ENCODE measurements at regions not wholly inside any gene's neighbourhood (a gene's known extent, or its start where the extent isn't known, plus 50 kb on each side); places are given as distances from the start of the nearest gene placed in this dataset.

DNA sequence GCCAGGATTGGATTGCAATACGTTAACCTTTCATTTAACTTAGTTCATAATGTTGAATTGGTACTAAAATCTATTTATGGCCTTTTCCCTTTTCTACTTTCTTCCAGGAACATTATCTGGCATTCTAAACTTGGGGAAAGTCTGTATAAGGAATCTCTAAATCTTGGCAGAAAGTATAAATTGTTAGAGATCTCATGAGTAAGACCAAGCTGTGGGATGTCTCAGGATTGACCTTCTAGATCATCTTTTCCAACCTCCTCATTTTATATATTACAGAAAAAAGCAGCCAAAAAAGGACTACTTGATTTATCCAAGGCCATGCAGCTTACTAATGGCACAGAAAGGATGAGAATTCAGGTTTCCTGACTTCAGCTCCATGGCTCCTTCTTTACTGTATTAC is 598.3 kb downstream of the INHBA start:
- TF ChIP-seq POLR2AphosphoS5 (IDR thresholded peaks at IDR 0.05), result no peak
- TF ChIP-seq, protein P1, sequence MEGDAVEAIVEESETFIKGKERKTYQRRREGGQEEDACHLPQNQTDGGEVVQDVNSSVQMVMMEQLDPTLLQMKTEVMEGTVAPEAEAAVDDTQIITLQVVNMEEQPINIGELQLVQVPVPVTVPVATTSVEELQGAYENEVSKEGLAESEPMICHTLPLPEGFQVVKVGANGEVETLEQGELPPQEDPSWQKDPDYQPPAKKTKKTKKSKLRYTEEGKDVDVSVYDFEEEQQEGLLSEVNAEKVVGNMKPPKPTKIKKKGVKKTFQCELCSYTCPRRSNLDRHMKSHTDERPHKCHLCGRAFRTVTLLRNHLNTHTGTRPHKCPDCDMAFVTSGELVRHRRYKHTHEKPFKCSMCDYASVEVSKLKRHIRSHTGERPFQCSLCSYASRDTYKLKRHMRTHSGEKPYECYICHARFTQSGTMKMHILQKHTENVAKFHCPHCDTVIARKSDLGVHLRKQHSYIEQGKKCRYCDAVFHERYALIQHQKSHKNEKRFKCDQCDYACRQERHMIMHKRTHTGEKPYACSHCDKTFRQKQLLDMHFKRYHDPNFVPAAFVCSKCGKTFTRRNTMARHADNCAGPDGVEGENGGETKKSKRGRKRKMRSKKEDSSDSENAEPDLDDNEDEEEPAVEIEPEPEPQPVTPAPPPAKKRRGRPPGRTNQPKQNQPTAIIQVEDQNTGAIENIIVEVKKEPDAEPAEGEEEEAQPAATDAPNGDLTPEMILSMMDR (IDR thresholded peaks at IDR 0.05), result no peak

All from suprapubic skin (tissue), 3 donors.